GM20000 (cell line): ENCODE measurements at regions not wholly inside any gene's neighbourhood (a gene's known extent, or its start where the extent isn't known, plus 50 kb on each side); places are given as distances from the start of the nearest gene placed in this dataset.

Source experiments
- DNase-seq: peaks from one replicate; pipeline ENCODE4 v3.0.0; 2012; ENCODE audit warnings: low spot score
- TF ChIP-seq, protein P1 (sequence below): IDR thresholded peaks from 2 replicates; pipeline ENCODE4 v1.5.1; 2012; ENCODE audit warnings: mild to moderate bottlenecking, control low read depth; ENCODE audit errors: extremely low read depth, missing control alignments

DNA sequence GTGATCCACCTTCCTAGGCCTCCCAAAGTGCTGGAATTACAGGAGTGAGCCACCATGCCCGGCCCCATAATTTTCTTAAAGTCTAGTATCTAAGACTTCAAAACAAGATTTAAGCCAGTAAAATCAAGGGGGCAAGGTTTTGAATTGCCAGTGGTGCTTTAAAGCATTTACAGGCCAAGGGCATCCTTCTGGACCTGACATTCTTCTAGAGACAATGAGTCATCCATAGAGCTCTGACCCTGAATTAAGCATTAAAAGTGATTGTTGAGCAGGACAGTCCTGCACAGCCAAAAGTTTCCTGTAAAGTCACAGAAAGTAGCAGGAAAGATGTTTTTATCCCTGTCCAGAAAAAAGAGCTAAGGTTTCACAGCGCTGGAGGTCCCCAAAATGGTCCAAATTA, 50.9 kb upstream of the ATP12A start:
- TF ChIP-seq, protein P1, sequence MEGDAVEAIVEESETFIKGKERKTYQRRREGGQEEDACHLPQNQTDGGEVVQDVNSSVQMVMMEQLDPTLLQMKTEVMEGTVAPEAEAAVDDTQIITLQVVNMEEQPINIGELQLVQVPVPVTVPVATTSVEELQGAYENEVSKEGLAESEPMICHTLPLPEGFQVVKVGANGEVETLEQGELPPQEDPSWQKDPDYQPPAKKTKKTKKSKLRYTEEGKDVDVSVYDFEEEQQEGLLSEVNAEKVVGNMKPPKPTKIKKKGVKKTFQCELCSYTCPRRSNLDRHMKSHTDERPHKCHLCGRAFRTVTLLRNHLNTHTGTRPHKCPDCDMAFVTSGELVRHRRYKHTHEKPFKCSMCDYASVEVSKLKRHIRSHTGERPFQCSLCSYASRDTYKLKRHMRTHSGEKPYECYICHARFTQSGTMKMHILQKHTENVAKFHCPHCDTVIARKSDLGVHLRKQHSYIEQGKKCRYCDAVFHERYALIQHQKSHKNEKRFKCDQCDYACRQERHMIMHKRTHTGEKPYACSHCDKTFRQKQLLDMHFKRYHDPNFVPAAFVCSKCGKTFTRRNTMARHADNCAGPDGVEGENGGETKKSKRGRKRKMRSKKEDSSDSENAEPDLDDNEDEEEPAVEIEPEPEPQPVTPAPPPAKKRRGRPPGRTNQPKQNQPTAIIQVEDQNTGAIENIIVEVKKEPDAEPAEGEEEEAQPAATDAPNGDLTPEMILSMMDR: no peak
- DNase-seq: no peak

DNA sequence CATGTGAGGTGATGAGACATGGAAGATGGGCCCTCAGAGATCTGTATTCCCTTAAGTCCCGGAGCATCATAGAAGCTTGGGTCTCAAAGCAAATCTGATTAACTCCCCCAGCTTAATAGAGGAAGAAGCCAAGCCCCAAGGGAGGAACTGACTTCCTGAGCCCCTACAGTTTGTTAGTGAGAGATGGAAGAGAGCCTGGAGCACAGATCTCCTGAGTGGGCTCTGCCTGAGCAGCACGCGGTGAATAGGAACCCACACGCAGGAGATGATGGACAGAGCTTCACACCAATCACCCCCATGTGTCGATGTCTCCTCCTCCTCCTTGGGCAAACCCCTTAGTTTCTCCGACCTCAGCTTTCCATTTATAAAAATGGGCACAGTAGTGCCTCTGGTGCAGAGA, 50.1 kb upstream of the ATP12A start:
- no peak for DNase-seq
- TF ChIP-seq, protein P1: no peak
